Gastroesophageal sphincter (tissue), 2 donors: ENCODE measurements at regions not wholly inside any gene's neighbourhood (a gene's known extent, or its start where the extent isn't known, plus 50 kb on each side); places are given as distances from the start of the nearest gene placed in this dataset.

Source experiments
- POLR2A ChIP-seq, 2 donors: fragments of 450-650 bp; IDR thresholded peaks; one replicate each; pipeline ENCODE4 v1.6.1; 2017; ENCODE audit warnings: antibody characterized with exemption in 2 of 2, mild to moderate bottlenecking in 2 of 2, moderate library complexity in 1 of 2
- POLR2AphosphoS5 ChIP-seq: sonication (generic); formaldehyde crosslinking; IDR thresholded peaks from one replicate; pipeline ENCODE4 v1.6.1; 2017; ENCODE audit warnings: antibody characterized with exemption

GRCh38 chr2:240207661-240208060 is 67.2 kb upstream of the OTOS start:
- TF ChIP-seq POLR2A (IDR thresholded peaks at IDR 0.05) (no peak), POLR2AphosphoS5 (no peak)
